Adrenal gland (tissue), 5 donors: ENCODE measurements at regions not wholly inside any gene's neighbourhood (a gene's known extent, or its start where the extent isn't known, plus 50 kb on each side); places are given as distances from the start of the nearest gene placed in this dataset.
"Not testable (repeated sequence)": the region's sequence is repeated elsewhere in the genome, so short reads cannot be mapped to it uniquely, and the experiment has no call there.

ENCODE experiments used
- POLR2A ChIP-seq, 2 donors: fragments of 450-650 bp; IDR thresholded peaks; one replicate each; pipeline ENCODE4 v1.6.1; 2017; ENCODE audit warnings: antibody characterized with exemption in 2 of 2, mild to moderate bottlenecking in 2 of 2, moderate library complexity in 1 of 2
- TF ChIP-seq, protein P1 (sequence below), 6 experiments: fragments of 450-650 bp in 4 of 6; fragments of 200-600 bp in 2 of 6; sonication (generic) in 1 of 6; IDR thresholded peaks; 1 replicate in 5 of 6; 2 replicates in 1 of 6; pipeline versions ENCODE4 v1.5.1 to v1.8.0; 2016 to 2021; ENCODE audit warnings: antibody characterized with exemption in 6 of 6, mild to moderate bottlenecking in 2 of 6, moderate library complexity in 1 of 6
- donor health status: DM: no; HTN: no; CAD: no.

DNA sequence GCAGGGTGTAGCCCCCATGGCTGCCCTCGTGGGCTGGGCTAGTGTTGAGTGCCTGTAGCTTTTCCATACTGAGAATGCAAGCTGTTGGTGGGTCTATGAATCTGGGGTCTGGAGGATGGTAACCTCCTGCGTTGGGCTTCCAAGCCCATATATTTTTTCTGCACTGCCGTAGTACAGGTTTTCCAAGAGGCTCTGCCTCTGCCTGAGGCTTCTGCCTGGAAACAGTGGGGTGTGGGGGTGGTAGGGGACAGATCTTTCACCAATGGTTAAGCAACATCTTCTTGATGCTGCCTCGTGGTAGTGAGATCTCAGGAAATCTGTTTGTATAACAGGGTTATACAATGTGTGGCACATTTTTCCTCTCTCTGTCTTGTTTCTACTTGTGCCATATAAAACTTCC is 189.0 kb upstream of the ZNF519 start:
- TF ChIP-seq, protein P1, sequence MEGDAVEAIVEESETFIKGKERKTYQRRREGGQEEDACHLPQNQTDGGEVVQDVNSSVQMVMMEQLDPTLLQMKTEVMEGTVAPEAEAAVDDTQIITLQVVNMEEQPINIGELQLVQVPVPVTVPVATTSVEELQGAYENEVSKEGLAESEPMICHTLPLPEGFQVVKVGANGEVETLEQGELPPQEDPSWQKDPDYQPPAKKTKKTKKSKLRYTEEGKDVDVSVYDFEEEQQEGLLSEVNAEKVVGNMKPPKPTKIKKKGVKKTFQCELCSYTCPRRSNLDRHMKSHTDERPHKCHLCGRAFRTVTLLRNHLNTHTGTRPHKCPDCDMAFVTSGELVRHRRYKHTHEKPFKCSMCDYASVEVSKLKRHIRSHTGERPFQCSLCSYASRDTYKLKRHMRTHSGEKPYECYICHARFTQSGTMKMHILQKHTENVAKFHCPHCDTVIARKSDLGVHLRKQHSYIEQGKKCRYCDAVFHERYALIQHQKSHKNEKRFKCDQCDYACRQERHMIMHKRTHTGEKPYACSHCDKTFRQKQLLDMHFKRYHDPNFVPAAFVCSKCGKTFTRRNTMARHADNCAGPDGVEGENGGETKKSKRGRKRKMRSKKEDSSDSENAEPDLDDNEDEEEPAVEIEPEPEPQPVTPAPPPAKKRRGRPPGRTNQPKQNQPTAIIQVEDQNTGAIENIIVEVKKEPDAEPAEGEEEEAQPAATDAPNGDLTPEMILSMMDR (IDR thresholded peaks at IDR 0.05): not testable (repeated sequence)
- TF ChIP-seq POLR2A (IDR thresholded peaks at IDR 0.05): not testable (repeated sequence)
